AG04450 (cell line): ENCODE measurements at regions not wholly inside any gene's neighbourhood (a gene's known extent, or its start where the extent isn't known, plus 50 kb on each side); places are given as distances from the start of the nearest gene placed in this dataset.

ENCODE experiments used
- CTCF ChIA-PET: fragments of 300-600, 350-600 bp; formaldehyde crosslinking; extraction: SDS; loops from one replicate; lab custom pipeline; 2022; ENCODE audit warnings: antibody characterized with exemption, inconsistent platforms; lab: Charles Lee
- POLR2A ChIA-PET: fragments of 350-600 bp; formaldehyde crosslinking; extraction: SDS; loops from one replicate; lab custom pipeline; 2021; ENCODE audit warnings: antibody characterized with exemption, inconsistent platforms; lab: Yijun Ruan, JAX
- DNase-seq: peaks from one replicate; pipeline ENCODE4 v3.0.0-alpha.2; 2011; ENCODE audit warnings: low read depth, low spot score
- H3K27ac ChIP-seq: one replicate; pipeline ENCODE4 v1.5.1; 2012; ENCODE audit warnings: low read depth, low read length, control low read depth
- H3K27me3 ChIP-seq: one replicate; pipeline ENCODE4 v1.6.0; 2012; ENCODE audit warnings: low read length; ENCODE audit not compliant: control insufficient read depth, insufficient read depth
- H3K4me3 ChIP-seq: 2 replicates; pipeline ENCODE4 v1.5.1; 2011; ENCODE audit warnings: mild to moderate bottlenecking, low read depth, low read length, control low read depth
- H3K9me3 ChIP-seq: 2 replicates; pipeline ENCODE4 v1.5.1; 2012; ENCODE audit warnings: low read length; ENCODE audit not compliant: control insufficient read depth, insufficient read depth
- TF ChIP-seq, protein P1 (sequence below): IDR thresholded peaks from 2 replicates; pipeline ENCODE4 v1.5.1; 2011; ENCODE audit warnings: low read depth, low read length, control low read depth, inconsistent platforms

DNA sequence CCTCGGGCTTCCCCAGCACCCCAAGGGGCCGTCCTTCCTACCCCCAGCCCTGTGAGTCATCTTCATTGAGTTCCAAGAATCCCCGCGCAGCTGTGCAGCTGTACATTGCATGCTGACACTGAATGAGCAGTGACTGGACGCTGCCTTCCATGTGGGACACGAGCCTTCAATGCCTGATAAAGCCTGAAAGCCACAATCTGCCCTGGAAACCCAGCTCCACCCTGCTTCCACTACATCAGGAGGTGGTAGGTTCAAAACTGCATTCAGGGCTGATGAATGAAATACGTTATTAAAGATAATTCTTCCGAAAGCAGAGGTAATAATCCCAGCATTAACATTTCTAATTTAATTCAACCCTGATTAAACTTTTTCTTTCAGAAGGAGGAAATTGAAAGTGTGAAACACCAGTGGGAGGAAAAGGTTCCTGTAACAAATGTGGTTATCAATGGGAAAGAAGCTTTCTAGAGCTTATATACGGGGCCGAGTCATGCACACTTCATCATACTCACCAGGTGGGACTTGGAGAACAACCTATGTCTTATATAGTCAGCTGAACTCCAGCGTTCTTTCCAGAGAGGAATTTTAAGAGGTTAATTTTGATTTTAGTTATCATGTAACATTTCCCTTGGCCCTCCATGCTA lies 360.1 kb downstream of the LPIN1 start:
- DNase-seq = peak; percentile 96
- Histone ChIP-seq H3K27me3 (no peaks in the 10 kb centered on the region), H3K9me3 (no peaks in the 10 kb centered on the region), H3K4me3 (no peak overlapping the region), H3K27ac (peak overlapping the region; percentile 35)
- CTCF ChIA-PET = interaction anchor here (0.9 kb wide), 1 partner anchor 12 kb away, joined by 3 read pairs; no protein-coding TSS in a partner anchor
- TF ChIP-seq, protein P1, sequence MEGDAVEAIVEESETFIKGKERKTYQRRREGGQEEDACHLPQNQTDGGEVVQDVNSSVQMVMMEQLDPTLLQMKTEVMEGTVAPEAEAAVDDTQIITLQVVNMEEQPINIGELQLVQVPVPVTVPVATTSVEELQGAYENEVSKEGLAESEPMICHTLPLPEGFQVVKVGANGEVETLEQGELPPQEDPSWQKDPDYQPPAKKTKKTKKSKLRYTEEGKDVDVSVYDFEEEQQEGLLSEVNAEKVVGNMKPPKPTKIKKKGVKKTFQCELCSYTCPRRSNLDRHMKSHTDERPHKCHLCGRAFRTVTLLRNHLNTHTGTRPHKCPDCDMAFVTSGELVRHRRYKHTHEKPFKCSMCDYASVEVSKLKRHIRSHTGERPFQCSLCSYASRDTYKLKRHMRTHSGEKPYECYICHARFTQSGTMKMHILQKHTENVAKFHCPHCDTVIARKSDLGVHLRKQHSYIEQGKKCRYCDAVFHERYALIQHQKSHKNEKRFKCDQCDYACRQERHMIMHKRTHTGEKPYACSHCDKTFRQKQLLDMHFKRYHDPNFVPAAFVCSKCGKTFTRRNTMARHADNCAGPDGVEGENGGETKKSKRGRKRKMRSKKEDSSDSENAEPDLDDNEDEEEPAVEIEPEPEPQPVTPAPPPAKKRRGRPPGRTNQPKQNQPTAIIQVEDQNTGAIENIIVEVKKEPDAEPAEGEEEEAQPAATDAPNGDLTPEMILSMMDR = no peak
- POLR2A ChIA-PET = interaction anchor here (1.3 kb wide), 1 partner anchor 610 kb away, joined by 7 read pairs; the partner anchor contains the start of gene TRIB2

DNA sequence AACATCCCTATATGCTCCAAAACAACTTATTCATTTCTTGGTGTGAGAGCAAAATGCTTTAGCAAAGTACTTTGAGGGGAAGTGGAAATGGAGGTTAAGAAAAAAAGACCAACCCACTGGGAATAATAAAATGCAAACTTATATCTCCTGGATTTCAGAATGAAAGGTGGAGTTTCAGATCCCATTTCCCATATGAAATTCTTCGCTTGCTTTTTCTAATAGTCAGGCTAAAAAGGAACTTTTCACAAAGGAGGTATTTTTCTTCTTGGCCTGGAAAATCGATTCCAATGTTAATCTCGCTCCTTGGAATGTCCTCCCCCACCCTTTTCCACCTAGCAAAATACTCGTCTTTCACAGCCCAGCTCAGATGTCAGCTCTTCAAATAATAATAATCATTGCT lies 360.9 kb downstream of the LPIN1 start:
- DNase-seq = no peak
- TF ChIP-seq, protein P1 = no peak
- ChIA-PET CTCF (interaction anchor here (0.9 kb wide), 1 partner anchor 12 kb away, joined by 3 read pairs; no protein-coding TSS in a partner anchor), POLR2A (no interaction called here)
- no peaks in the 10 kb centered on the region for H3K9me3 ChIP-seq
- H3K27me3 ChIP-seq = no peaks in the 10 kb centered on the region
- no peak overlapping the region for H3K27ac ChIP-seq
- no peak overlapping the region for H3K4me3 ChIP-seq

DNA sequence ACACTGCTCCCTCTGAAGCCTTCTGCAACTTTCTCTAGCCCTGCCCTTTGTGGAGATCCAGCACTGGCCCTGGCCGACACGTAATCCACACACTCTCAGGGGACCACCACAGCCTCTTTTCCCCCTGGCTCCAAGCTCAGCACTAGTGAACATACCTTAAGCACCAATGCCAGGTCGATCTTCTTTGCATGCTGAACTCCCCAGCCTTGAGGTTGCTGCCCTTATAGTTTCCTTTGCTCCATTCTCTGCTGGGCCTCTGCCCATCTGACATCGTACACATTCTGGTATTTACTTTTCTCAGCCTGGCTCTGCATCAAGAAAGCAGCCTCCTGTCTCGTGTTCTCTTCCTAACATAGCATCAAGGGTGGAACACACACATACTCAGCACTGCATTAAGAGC lies 361.5 kb downstream of the LPIN1 start:
- H3K4me3 ChIP-seq = no peak overlapping the region
- TF ChIP-seq, protein P1 = no peak
- no peak overlapping the region for H3K27ac ChIP-seq
- CTCF ChIA-PET = no interaction called here
- no peaks in the 10 kb centered on the region for H3K27me3 ChIP-seq
- POLR2A ChIA-PET = interaction anchor here (0.5 kb wide), 1 partner anchor 244 kb away, joined by 4 read pairs; no protein-coding TSS in a partner anchor
- DNase-seq = no peak
- H3K9me3 ChIP-seq = no peaks in the 10 kb centered on the region

DNA sequence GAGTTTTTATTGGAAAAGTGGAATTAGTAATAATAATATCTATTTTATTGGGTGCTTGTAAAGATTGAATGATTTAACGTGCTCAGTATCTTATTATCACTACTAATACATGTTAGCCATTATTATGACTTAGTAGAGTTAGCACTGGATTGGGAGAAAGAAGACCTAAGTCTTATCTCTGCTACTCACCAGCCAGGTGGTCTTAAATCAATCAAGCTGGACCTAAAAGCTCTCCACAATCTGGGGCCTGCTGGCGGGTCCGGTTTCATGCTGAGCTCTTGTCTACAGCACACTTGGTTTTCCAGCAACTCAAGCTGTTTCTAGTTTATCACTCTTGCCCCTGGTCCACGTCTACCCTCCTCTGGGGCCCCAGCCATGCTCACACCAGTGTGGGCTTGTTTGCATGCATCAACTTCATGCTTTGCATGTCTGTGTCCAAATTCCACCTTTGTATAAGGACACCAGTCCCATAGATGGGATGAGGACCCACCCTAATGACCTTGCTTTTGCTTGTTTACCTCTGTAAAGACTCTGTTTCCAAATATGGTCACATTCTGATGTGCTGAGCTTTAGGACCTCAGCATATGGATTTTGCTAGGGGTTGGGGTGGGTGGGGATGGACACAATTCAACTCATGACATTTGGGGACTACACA lies 363.1 kb downstream of the LPIN1 start:
- ChIA-PET POLR2A (no interaction called here), CTCF (interaction anchor here (0.6 kb wide), 1 partner anchor 10 kb away, joined by 4 read pairs; no protein-coding TSS in a partner anchor)
- no peak overlapping the region for H3K4me3 ChIP-seq
- no peak overlapping the region for H3K27ac ChIP-seq
- no peak for DNase-seq
- H3K9me3 ChIP-seq = no peaks in the 10 kb centered on the region
- TF ChIP-seq, protein P1 = no peak
- H3K27me3 ChIP-seq = no peaks in the 10 kb centered on the region

DNA sequence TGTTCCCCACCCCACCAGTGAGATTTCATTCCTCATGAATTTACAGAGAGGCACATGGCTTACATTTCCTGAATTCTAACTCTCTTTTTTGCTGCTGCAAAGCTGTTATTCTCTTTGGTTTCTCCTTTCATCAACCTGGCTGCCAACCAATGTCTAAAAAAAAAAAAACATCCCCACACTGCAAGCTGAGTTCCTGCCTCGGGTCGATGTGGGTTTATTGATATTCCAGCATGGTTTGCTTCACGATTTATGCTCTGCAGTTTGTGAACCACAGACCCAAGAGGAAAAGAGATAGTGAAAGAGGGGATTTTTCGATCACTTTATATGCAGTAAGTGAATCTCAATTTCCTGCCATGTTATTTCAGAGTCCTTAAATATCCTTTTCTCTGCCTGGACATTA lies 363.6 kb downstream of the LPIN1 start:
- CTCF ChIA-PET = no interaction called here
- Histone ChIP-seq H3K9me3 (no peaks in the 10 kb centered on the region), H3K27me3 (no peaks in the 10 kb centered on the region), H3K27ac (no peak overlapping the region), H3K4me3 (no peak overlapping the region)
- POLR2A ChIA-PET = no interaction called here
- no peak for DNase-seq
- TF ChIP-seq, protein P1 = no peak
